ENCODE measurements at regions not wholly inside any gene's neighbourhood (a gene's known extent, or its start where the extent isn't known, plus 50 kb on each side); places are given as distances from the start of the nearest gene placed in this dataset.
A peak's percentile ranks its signal among the peaks of the same experiment; 100 is the strongest.
"Not testable (repeated sequence)": the region's sequence is repeated elsewhere in the genome, so short reads cannot be mapped to it uniquely, and the experiment has no call there.

DNA sequence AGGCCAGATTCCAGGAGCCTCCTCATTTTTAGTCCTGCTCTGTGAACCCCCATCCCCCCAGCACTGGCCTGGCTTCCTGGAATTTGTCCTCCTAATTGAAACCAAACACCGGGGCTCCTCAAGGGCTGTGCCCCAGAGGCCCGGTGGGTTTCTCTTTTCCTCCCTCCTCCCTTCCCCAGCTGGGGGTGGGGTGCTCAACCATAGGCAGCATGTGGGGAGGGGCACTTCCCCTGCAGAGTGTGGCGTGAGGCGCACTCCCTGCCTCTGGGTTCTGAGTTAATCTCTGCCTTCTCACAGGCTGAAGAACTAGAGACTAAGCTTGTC lies 67.5 kb upstream of the ACOT11 start:
- peaks cover 67% of the 10 kb centered on the region for H3K4me1 Mint-ChIP-seq
- no peaks in the 10 kb centered on the region for H3K9me3 Mint-ChIP-seq
- peak; percentile 50 for DNase-seq
- H3K27ac Mint-ChIP-seq, result peak overlapping the region; percentile 79
- no peaks in the 10 kb centered on the region for H3K36me3 Mint-ChIP-seq
- peaks cover 33% of the 10 kb centered on the region for H3K27me3 Mint-ChIP-seq
- no peak overlapping the region for H3K4me3 Mint-ChIP-seq
- CTCF ChIA-PET, result no interaction called here

DNA sequence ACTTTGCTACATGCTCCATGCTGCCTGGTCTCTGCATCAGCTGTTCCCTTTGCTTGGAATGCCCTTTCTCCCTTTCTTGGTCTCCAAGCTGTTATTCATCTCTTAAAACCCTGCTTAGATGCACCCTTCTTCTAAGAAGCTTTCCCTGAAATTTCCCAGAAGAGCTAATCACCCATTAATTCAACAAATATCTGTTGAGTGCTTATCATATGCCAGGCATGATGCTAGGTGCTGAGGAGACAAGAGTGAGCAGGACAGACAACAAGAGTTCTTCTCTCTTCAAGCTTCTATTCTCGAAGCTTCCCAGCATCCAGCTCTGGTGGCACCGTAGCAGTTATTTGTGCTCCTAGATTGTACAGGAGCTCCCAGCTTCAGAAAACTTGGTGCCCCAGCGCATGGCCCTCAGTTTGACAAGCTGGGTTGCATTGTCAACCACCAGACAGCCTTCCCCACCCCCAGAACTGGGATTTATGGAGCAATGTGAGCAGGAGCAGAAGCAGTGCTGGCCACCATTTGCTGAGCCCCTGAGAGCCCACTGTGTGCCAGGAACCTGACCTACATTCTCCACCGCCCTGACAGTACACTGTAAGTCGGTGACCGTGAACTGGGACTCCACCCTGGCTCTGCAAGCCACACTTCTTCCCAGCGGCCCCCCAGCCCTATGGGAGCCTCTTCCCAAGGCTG lies 68.0 kb upstream of the ACOT11 start:
- Mint-ChIP-seq H3K36me3 (no peaks in the 10 kb centered on the region), H3K27ac (peak overlapping the region; percentile 79), H3K4me3 (no peak overlapping the region), H3K4me1 (peaks cover 67% of the 10 kb centered on the region), H3K9me3 (no peaks in the 10 kb centered on the region), H3K27me3 (peaks cover 34% of the 10 kb centered on the region)
- CTCF ChIA-PET, result no interaction called here
- no peak for DNase-seq

DNA sequence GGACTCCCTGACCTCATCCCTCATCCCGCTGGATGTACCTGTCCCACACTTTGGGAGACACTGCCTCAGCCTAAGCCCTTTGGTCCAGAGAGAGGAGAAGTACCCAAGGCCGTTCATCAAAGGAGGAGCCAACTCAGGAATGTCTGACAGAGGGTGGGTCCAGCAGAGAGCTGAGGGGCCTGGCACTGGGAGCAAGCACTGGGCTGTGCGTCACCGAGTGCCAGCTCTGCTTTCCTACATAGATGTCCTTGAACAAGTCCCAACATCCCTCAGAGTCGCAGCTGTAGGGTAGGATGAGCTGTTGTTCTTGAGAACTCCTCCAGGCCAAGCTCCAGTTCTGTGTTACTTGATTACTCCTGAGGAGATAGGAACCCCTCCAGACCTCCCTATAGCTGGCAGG lies 68.8 kb upstream of the ACOT11 start:
- Mint-ChIP-seq H3K36me3 (no peaks in the 10 kb centered on the region), H3K27ac (no peak overlapping the region), H3K9me3 (no peaks in the 10 kb centered on the region), H3K4me3 (no peak overlapping the region), H3K27me3 (peaks cover 32% of the 10 kb centered on the region), H3K4me1 (peaks cover 69% of the 10 kb centered on the region)
- CTCF ChIA-PET, result no interaction called here
- no peak for DNase-seq

DNA sequence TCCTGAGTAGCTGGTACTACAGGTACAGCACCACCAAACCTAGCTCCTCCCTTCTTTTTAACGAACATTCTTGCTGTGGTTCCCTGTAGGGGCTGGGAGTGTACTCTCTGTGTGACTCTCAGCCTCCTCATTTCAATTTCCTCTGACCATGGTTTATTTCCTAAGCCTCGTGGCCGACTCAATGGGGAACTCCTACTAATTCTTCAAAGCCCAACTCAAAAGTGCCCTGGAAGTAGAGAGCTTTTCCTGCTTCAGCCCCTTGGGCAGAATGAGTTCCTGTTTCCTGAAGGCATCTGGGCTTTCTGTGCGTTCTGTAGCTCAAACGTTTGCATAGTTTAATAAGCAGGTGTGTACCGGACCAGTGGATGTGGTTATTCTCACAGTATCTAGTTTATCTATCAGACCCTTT lies 70.9 kb upstream of the ACOT11 start:
- peak overlapping the region; percentile 59 for H3K27ac Mint-ChIP-seq

DNA sequence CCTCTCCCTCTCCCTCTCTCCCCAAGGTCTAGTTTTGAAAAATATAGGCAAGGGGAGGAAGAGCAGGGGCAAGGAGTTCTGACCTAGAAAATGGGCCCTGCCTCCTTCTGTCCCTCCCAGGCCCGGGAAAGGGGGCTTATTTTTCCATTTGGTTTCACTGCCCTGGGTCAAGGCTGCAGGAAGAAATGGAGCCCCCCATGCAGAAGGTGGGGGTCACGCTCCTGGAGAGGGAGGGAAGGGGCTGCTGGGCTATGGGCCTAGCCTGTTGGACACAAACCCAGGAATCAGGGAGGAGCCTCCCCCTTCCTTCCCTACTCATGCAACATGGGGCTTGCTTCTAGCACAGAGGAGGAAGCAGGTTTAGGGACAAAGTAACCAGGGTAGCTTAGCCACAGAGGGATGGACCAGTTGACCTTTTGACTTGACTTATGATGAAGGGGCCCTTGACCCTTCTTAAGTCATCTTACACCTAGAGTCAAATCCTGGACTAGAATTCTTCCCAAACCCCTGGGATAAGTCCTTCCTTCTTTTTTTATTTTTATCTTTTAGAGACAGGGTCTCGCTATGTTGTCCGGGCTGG lies 70.4 kb upstream of the SSBP3 start:
- CTCF ChIA-PET, result interaction anchor here (0.9 to 1.3 kb wide), 2 partner anchors 10 to 13 kb away, joined by 4 to 7 read pairs; no protein-coding TSS in a partner anchor
- Mint-ChIP-seq H3K4me3 (peak overlapping the region; percentile 20), H3K4me1 (peaks cover 72% of the 10 kb centered on the region), H3K9me3 (no peaks in the 10 kb centered on the region), H3K27me3 (peaks cover 54% of the 10 kb centered on the region), H3K36me3 (no peaks in the 10 kb centered on the region), H3K27ac (peak overlapping the region; percentile 59)
- no peak for DNase-seq

More for the DNA sequence above, 70.9 kb upstream of the ACOT11 start:
- CTCF ChIA-PET, result interaction anchor here (0.9 to 1.3 kb wide), 2 partner anchors 10 to 12 kb away, joined by 4 to 7 read pairs; no protein-coding TSS in a partner anchor
- Mint-ChIP-seq H3K27me3 (peaks cover 51% of the 10 kb centered on the region), H3K9me3 (no peaks in the 10 kb centered on the region), H3K4me1 (peaks cover 77% of the 10 kb centered on the region), H3K36me3 (no peaks in the 10 kb centered on the region), H3K4me3 (peak overlapping the region; percentile 20)
- no peak for DNase-seq

DNA sequence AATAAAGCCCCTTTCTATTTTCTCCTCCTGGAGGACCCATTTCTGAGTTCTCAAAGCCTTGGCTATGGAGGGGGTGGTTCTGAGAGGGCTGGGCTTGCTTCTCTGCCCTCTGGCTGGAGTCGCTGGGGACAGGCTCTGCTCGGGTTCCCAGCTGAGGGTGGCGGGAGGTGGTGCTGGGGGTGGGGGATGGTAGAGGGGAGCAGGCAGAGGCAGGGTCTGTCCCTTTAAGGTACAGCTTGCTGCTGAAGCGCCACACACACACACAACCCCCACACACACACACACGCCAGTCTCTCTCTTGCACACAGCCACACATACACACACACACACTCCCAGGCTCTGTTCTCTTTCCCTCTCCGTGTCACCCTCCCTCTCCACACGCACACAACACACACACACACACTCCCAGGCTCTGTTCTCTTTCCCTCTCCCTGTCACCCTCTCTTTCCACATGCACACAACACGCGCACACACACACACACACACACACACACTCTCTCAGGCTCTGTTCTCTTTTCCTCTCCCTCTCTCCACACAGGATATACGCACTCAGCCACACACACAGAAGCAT lies 69.8 kb upstream of the SSBP3 start:
- CTCF ChIA-PET, result no interaction called here
- H3K36me3 Mint-ChIP-seq, result no peaks in the 10 kb centered on the region
- H3K4me1 Mint-ChIP-seq, result peaks cover 67% of the 10 kb centered on the region
- no peaks in the 10 kb centered on the region for H3K9me3 Mint-ChIP-seq
- peaks cover 59% of the 10 kb centered on the region for H3K27me3 Mint-ChIP-seq
- no peak overlapping the region for H3K4me3 Mint-ChIP-seq
- H3K27ac Mint-ChIP-seq, result no peak overlapping the region
- DNase-seq, result no peak

DNA sequence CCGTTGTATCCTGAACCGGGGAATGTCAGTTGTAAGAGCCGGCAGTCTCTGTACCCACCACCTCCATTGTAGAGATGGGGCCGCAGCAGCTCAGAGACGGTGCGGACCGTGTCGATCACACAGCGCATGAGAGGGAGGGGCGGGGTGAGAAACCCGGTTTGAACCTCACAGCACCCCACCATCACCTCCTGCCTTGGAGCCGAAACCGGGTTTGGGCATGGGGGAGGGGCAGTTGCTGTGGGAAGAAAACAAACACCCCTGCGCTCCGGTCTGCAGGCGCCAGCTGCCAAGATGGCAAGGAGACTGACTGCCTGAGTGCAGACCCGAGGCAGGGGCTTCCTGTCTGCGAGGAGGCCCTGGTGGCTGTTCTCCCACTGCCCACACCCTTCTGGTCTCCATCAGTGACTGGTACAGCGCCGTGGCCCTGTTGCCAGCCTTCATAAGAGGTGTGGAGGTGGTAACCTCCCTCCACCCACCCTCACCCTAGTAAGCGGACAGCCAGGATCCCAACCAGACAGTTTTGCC lies 69.2 kb upstream of the SSBP3 start:
- Mint-ChIP-seq H3K4me1 (peaks cover 60% of the 10 kb centered on the region), H3K27me3 (peaks cover 57% of the 10 kb centered on the region), H3K4me3 (peak overlapping the region; percentile 43), H3K36me3 (no peaks in the 10 kb centered on the region), H3K27ac (peak overlapping the region; percentile 77), H3K9me3 (no peaks in the 10 kb centered on the region)
- CTCF ChIA-PET, result no interaction called here
- DNase-seq, result peak; percentile 77

DNA sequence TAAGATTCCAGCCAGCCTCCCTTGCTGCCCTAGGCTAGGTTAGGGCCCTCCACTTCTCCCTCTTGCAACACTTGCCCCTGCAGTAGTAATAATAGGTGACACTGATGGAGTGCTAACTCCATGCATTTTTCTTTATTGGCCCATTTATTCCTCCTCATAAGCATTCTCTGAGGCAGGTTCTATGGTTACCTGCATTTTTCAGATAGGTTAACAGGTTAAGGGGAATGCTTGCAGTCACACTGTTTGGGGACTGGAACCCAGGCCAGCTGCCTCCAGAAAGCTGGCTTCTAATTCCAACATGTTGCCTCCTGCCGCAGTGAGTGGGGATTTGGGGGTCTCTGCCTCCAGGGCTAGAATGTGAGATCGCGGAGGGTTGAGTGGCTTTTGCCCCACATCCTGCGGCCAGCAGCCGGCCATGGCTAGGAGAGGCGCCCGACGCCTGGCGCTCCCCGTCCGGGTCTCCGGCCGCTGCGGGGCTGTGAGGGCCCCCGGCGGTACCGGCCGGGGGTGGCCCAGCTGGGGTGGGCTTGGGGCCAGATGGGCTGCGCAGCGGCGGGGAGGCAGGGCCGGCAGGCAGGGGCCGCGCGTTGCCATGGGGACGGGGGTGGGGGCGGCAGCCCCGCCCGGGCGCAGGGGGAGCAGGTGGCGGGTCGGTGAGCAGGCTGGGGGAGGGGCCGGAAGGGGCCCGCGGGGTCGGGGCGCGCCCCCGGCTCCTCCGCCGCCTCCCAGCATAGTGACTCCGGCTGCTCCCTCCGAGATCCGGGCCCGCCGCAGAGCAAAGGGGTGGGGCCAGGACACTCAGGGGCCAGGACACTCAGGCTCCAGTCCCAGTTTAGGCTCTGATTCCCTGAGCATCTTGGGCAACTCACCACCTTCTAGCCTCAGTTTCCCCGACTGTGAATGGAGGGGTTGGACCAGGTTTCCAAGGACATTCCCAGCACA lies 68.4 kb upstream of the SSBP3 start:
- Mint-ChIP-seq H3K4me3 (peak overlapping the region; percentile 63), H3K27ac (no peak overlapping the region), H3K27me3 (peaks cover 54% of the 10 kb centered on the region), H3K9me3 (no peaks in the 10 kb centered on the region), H3K4me1 (peaks cover 52% of the 10 kb centered on the region), H3K36me3 (no peaks in the 10 kb centered on the region)
- CTCF ChIA-PET, result no interaction called here
- DNase-seq, result peak; percentile 58

DNA sequence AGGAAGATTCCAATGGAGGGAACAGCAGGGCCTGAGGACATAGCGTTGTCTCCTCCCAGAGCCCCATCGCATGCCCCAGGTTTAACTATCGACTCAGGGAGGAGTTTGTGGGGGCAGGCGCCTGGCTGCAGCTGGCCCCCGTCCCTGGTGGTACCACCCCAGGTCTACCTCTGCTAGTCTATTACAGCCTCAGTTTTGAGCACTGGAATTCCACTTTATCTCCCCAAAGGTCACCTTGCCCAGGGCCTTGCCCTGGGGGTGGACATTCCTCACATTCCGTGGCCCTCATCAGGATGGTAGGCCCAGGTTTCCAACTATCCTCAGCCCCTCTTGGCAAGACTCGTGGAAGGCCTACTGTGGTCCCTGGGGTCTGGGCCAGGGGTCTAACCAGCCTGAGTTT lies 65.4 kb upstream of the SSBP3 start:
- H3K9me3 Mint-ChIP-seq, result peaks cover 5% of the 10 kb centered on the region
- H3K27me3 Mint-ChIP-seq, result peaks cover 59% of the 10 kb centered on the region
- peaks cover 33% of the 10 kb centered on the region for H3K4me1 Mint-ChIP-seq
- no peak for DNase-seq
- H3K27ac Mint-ChIP-seq, result no peak overlapping the region
- no peaks in the 10 kb centered on the region for H3K36me3 Mint-ChIP-seq
- CTCF ChIA-PET, result no interaction called here
- H3K4me3 Mint-ChIP-seq, result no peak overlapping the region

DNA sequence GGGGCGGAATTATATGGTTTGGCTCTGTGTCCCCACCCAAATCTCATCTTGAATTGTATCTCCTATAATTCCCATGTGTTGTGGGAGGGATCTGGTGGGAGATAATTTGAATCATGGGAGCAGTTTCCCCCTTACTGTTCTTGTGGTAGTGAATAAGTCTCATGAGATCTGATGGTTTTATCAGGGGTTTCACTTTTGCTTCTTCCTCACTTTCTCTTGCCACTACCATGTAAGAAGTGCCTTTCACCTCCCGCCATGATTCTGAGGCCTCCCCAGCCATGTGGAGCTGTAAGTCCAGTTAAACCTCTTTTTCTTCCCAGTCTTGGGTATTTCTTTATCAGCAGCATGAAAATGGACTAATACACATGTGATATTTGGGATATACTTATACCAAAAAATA lies 63.2 kb upstream of the SSBP3 start:
- CTCF ChIA-PET, result interaction anchor here (1.4 to 1.8 kb wide), 2 partner anchors 10 to 62 kb away, joined by 3 read pairs; no protein-coding TSS in a partner anchor
- H3K9me3 Mint-ChIP-seq, H3K27ac Mint-ChIP-seq, H3K36me3 Mint-ChIP-seq, DNase-seq, H3K4me3 Mint-ChIP-seq: not testable (repeated sequence)
- Mint-ChIP-seq H3K4me1 (peaks cover 18% of the 10 kb centered on the region), H3K27me3 (peaks cover 42% of the 10 kb centered on the region)

DNA sequence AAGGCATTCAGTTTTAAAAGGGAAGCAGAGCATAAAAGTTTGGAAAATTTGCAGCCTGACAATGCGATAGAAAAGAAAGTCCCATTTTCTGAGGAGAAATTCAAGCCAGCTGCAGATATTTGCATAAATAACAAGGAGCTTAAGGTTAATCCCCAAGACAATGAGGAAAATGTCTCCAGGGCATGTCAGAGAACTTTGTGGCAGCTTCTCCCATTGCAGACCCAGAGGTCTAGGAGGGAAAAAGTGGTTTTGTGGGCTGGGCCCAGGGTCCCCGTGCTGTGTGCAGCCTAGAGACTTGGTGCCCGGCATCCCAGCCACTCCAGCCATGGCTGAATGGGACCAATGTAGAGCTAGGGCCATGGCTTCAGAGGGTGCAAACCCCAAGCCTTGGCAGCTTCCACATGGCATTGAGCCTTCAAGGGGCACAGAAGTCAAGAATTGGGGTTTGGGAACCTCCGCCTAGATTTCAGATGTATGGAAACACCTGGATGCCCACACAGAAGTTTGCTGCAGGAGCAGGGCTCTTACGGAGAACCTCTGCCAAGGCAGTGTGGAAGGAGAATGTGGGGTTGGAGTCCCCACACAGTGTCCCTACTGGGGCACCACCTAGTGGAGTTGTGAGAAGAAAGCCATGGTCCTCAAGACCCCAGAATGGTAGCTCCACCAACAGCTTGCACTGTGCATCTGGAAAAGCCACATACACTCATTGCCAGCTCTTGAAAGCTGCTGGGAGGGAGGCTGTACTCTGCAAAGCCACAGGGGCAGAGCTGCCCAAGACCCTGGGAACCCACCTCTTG lies 62.3 kb upstream of the SSBP3 start:
- H3K9me3 Mint-ChIP-seq, DNase-seq: not testable (repeated sequence)
- CTCF ChIA-PET, result interaction anchor here (1.4 to 1.8 kb wide), 2 partner anchors 9 to 61 kb away, joined by 3 read pairs; no protein-coding TSS in a partner anchor

DNA sequence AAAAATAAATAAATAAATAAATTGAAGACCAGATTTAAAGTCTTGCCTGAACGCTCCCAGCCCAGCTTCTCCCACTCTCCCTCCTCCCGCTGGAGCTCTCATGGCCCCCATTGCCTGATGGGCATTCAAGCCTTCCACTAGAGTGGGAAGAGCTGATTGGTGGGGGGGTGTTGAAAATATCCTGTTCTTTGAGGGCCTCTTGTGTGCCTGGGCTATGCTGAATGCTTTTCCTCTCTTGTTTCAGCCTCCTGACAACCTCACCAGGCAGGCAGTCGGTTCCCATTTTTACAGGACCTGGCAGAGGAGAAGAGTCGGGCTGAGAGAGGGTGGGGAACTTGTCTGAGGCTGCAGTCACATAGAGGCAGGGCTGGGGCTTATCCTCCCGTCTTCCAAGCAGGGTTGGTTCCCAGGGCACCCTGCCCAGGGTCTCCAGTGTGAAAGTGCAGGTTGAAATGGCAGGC lies 59.2 kb upstream of the SSBP3 start:
- no peak overlapping the region for H3K27ac Mint-ChIP-seq
- H3K27me3 Mint-ChIP-seq, result peaks cover 12% of the 10 kb centered on the region

More for the DNA sequence above, 62.3 kb upstream of the SSBP3 start:
- H3K36me3 Mint-ChIP-seq, H3K27ac Mint-ChIP-seq, H3K4me3 Mint-ChIP-seq: not testable (repeated sequence)
- Mint-ChIP-seq H3K4me1 (peaks cover 16% of the 10 kb centered on the region), H3K27me3 (peaks cover 32% of the 10 kb centered on the region)

DNA sequence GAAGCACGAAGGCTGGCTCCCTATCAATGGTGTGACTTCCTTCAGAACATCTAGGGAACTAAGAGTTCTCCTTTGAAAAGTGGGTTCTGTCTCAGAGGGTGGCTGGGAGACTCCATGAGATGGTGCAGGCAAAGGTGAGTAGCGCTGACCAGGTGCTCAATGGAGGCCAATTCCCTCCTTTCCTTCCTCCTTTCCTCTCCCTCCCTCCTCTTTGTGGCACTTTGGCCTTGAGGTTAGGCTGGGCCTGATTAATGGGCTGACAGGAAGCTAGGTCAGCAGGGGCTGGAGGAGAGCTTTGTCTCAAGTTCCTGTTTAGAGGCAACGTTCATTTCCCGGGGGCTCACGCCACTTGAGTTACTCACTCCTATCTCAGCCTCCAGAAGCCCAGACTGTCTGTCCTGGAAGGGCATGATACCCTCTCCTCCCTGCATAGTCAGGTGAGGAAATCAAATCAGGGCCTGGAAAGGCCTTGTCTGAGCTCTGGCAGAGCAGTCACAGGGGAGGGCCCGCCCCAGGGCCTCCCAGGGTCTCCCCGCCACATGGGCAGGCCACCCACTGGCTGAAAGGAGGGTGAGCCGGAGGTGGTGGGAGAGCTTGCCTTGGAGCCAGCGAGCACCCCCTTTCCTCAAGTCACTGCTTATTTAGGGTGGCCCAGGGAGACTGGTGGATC lies 58.4 kb upstream of the SSBP3 start:
- Mint-ChIP-seq H3K4me1 (peaks cover 40% of the 10 kb centered on the region), H3K36me3 (no peaks in the 10 kb centered on the region), H3K9me3 (peaks cover 5% of the 10 kb centered on the region), H3K4me3 (no peak overlapping the region), H3K27ac (no peak overlapping the region), H3K27me3 (peaks cover 12% of the 10 kb centered on the region)
- CTCF ChIA-PET, result no interaction called here
- DNase-seq, result no peak

More for the DNA sequence above, 59.2 kb upstream of the SSBP3 start:
- H3K4me3 Mint-ChIP-seq, result no peak overlapping the region
- no peak for DNase-seq
- peaks cover 5% of the 10 kb centered on the region for H3K9me3 Mint-ChIP-seq
- CTCF ChIA-PET, result no interaction called here
- H3K4me1 Mint-ChIP-seq, result peaks cover 32% of the 10 kb centered on the region
- no peaks in the 10 kb centered on the region for H3K36me3 Mint-ChIP-seq

All from activated naive CD4-positive, alpha-beta T cell treated with anti-CD3 and anti-CD28 coated beads, Interleukin-2, amount 10 ng/mL, durations not matched to agents 7 days and 5 days (primary cell).